ENCODE measurements at regions not wholly inside any gene's neighbourhood (a gene's known extent, or its start where the extent isn't known, plus 50 kb on each side); places are given as distances from the start of the nearest gene placed in this dataset.

DNA sequence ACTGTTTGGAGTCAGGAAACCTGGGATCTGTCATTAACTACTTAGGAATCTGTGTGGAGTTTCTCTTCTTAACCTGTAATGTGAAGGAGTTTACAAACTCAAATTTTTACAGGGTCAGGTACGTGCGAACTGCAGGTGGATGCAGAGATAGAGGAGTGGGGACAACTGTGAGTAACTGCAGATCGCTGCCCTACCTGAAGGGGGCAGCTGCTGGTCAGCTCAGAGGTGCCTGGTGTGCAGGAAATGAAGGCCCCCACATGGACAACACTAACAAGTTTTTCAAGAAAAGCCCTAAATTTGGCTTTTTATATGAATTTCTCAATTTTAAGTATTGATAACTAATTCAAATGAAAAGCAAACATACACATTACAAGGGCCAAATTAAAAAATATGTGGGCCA is 380.0 kb downstream of the REEP3 start:
- POLR2A ChIA-PET = no interaction called here
- Mint-ChIP-seq H3K27ac (no peak overlapping the region), H3K4me1 (no peaks in the 10 kb centered on the region), H3K4me3 (no peak overlapping the region), H3K27me3 (peaks cover 21% of the 10 kb centered on the region), H3K9me3 (ENCODE audit: insufficient read depth) (no peaks in the 10 kb centered on the region)
- H4K20me1 ChIP-seq (ENCODE audit: control insufficient read depth, insufficient read depth, low read length, poor library complexity, severe bottlenecking) = no peaks in the 10 kb centered on the region
- H2AFZ ChIP-seq (ENCODE audit: insufficient read depth, low read depth, low read length, poor library complexity, severe bottlenecking) = no peak overlapping the region
- no peaks in the 10 kb centered on the region for H3K9me3 ChIP-seq (ENCODE audit: control extremely low read depth in 1 of 3, control insufficient read depth in 2 of 3, insufficient read depth in 1 of 3, low read length in 2 of 3)
- no peak for ATAC-seq (ENCODE audit: low read depth)
- H3K27ac ChIP-seq (ENCODE audit: low read length in 2 of 2) = no peak overlapping the region
- TF ChIP-seq, protein P1, sequence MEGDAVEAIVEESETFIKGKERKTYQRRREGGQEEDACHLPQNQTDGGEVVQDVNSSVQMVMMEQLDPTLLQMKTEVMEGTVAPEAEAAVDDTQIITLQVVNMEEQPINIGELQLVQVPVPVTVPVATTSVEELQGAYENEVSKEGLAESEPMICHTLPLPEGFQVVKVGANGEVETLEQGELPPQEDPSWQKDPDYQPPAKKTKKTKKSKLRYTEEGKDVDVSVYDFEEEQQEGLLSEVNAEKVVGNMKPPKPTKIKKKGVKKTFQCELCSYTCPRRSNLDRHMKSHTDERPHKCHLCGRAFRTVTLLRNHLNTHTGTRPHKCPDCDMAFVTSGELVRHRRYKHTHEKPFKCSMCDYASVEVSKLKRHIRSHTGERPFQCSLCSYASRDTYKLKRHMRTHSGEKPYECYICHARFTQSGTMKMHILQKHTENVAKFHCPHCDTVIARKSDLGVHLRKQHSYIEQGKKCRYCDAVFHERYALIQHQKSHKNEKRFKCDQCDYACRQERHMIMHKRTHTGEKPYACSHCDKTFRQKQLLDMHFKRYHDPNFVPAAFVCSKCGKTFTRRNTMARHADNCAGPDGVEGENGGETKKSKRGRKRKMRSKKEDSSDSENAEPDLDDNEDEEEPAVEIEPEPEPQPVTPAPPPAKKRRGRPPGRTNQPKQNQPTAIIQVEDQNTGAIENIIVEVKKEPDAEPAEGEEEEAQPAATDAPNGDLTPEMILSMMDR (IDR thresholded peaks at IDR 0.05) = no peak
- TF ChIP-seq EZH2 (IDR thresholded peaks at IDR 0.05; ENCODE audit: borderline replicate concordance, insufficient read depth, low read depth, low read length, poor library complexity, severe bottlenecking) = no peak
- H3K4me2 ChIP-seq (replicated peaks; ENCODE audit: low read depth, low read length, poor library complexity, severe bottlenecking) = no peak overlapping the region
- H3K79me2 ChIP-seq (ENCODE audit: control insufficient read depth, insufficient read depth, low read length) = no peaks in the 10 kb centered on the region
- H3K27me3 ChIP-seq (replicated peaks in 1 of 4; ENCODE audit: control extremely low read depth in 1 of 4, control insufficient read depth in 3 of 4, insufficient read depth in 4 of 4, low read length in 3 of 4) = no peaks in the 10 kb centered on the region
- DNase-seq = no peak
- CTCF ChIA-PET = interaction anchor here (0.8 to 1.4 kb wide), 2 partner anchors 26 to 34 kb away, joined by 3 read pairs; no protein-coding TSS in a partner anchor
- no peak overlapping the region for H3K9ac ChIP-seq (ENCODE audit: low read length)
- 20% methylated on average over 1 of the region's 3 CpGs for WGBS (ENCODE audit: insufficient coverage)
- H3K36me3 ChIP-seq (replicated peaks in 1 of 2; ENCODE audit: control extremely low read depth in 1 of 2, control insufficient read depth in 1 of 2, extremely low read depth in 1 of 2, insufficient read depth in 2 of 2, low read length in 1 of 2) = no peaks in the 10 kb centered on the region
- no peaks in the 10 kb centered on the region for H3K4me1 ChIP-seq (ENCODE audit: control insufficient read depth in 2 of 2, insufficient read depth in 2 of 2, low read length in 2 of 2)
- intact Hi-C loops (cut with micrococcal nuclease) = no loop called here
- no peak overlapping the region for H3K4me3 ChIP-seq (ENCODE audit: control extremely low read depth in 1 of 5, extremely low read depth in 1 of 5, insufficient read depth in 1 of 5, low read depth in 2 of 5, low read length in 4 of 5)

DNA sequence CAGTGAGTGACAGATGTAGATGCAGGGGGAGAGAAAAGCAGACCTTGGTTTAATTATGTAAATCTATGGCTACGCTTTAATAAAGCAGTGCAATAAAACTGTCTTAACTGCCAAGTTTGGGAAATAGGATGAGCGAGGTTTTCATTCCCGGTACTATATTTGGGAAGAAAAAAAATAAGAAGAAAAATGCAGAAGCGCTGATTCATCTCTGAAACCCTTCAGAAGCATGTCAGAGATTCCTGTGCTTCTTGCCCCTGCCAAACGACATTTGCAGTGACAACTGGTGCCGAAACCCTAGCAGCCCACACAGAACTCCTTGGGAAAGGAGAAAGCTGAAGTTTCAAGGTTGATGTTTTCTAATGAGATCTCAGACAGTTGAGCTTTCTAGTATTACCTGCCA is 380.7 kb downstream of the REEP3 start:
- TF ChIP-seq, protein P1 (IDR thresholded peaks at IDR 0.05) = no peak
- no peak for TF ChIP-seq EZH2 (IDR thresholded peaks at IDR 0.05; ENCODE audit: borderline replicate concordance, insufficient read depth, low read depth, low read length, poor library complexity, severe bottlenecking)
- H3K4me1 Mint-ChIP-seq = no peaks in the 10 kb centered on the region
- ATAC-seq (ENCODE audit: low read depth) (no peak), DNase-seq (no peak)
- H3K27me3 ChIP-seq (replicated peaks in 1 of 4; ENCODE audit: control extremely low read depth in 1 of 4, control insufficient read depth in 3 of 4, insufficient read depth in 4 of 4, low read length in 3 of 4) = no peaks in the 10 kb centered on the region
- no peak overlapping the region for H3K4me2 ChIP-seq (replicated peaks; ENCODE audit: low read depth, low read length, poor library complexity, severe bottlenecking)
- H4K20me1 ChIP-seq (ENCODE audit: control insufficient read depth, insufficient read depth, low read length, poor library complexity, severe bottlenecking) = no peaks in the 10 kb centered on the region
- H3K9ac ChIP-seq (ENCODE audit: low read length) = no peak overlapping the region
- H3K4me3 Mint-ChIP-seq = no peak overlapping the region
- CTCF ChIA-PET = no interaction called here
- no peak overlapping the region for H3K4me3 ChIP-seq (ENCODE audit: control extremely low read depth in 1 of 5, extremely low read depth in 1 of 5, insufficient read depth in 1 of 5, low read depth in 2 of 5, low read length in 4 of 5)
- intact Hi-C loops (cut with micrococcal nuclease) = no loop called here
- H3K36me3 ChIP-seq (replicated peaks in 1 of 2; ENCODE audit: control extremely low read depth in 1 of 2, control insufficient read depth in 1 of 2, extremely low read depth in 1 of 2, insufficient read depth in 2 of 2, low read length in 1 of 2) = no peaks in the 10 kb centered on the region
- no peak overlapping the region for H2AFZ ChIP-seq (ENCODE audit: insufficient read depth, low read depth, low read length, poor library complexity, severe bottlenecking)
- H3K27ac Mint-ChIP-seq = no peak overlapping the region
- no peaks in the 10 kb centered on the region for H3K9me3 Mint-ChIP-seq (ENCODE audit: insufficient read depth)
- H3K4me1 ChIP-seq (ENCODE audit: control insufficient read depth in 2 of 2, insufficient read depth in 2 of 2, low read length in 2 of 2) = no peaks in the 10 kb centered on the region
- POLR2A ChIA-PET = no interaction called here
- H3K27me3 Mint-ChIP-seq = peaks cover 21% of the 10 kb centered on the region
- no peaks in the 10 kb centered on the region for H3K9me3 ChIP-seq (ENCODE audit: control extremely low read depth in 1 of 3, control insufficient read depth in 2 of 3, insufficient read depth in 1 of 3, low read length in 2 of 3)
- 81% methylated on average over 6 of the region's 6 CpGs for WGBS (ENCODE audit: insufficient coverage)
- no peaks in the 10 kb centered on the region for H3K79me2 ChIP-seq (ENCODE audit: control insufficient read depth, insufficient read depth, low read length)
- no peak overlapping the region for H3K27ac ChIP-seq (ENCODE audit: low read length in 2 of 2)

Measured in B cell (primary cell).